ENCODE measurements at regions not wholly inside any gene's neighbourhood (a gene's known extent, or its start where the extent isn't known, plus 50 kb on each side); places are given as distances from the start of the nearest gene placed in this dataset.

DNA sequence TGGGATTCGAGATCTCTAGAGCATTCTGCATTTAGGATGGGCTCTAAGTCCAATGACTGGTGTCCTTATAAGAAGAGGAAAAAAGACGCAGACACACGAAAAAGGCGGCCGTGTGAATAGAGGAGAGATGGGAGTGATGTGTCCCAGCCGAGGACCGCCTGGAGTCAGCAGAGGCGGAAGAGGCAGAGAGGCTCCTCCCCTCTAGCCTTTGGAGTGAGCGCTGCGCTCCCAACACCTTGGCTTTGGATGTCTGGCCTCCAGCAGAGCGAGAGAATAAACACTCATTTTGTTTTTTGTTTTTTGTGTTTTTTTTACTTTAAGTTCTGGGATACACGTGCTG is 83.0 kb upstream of the RTL6 start:
- no peak overlapping the region for H3K4me3 ChIP-seq (ENCODE audit: low read length)
- no peak for DNase-seq (ENCODE audit: low read depth)
- TF ChIP-seq, protein P1, sequence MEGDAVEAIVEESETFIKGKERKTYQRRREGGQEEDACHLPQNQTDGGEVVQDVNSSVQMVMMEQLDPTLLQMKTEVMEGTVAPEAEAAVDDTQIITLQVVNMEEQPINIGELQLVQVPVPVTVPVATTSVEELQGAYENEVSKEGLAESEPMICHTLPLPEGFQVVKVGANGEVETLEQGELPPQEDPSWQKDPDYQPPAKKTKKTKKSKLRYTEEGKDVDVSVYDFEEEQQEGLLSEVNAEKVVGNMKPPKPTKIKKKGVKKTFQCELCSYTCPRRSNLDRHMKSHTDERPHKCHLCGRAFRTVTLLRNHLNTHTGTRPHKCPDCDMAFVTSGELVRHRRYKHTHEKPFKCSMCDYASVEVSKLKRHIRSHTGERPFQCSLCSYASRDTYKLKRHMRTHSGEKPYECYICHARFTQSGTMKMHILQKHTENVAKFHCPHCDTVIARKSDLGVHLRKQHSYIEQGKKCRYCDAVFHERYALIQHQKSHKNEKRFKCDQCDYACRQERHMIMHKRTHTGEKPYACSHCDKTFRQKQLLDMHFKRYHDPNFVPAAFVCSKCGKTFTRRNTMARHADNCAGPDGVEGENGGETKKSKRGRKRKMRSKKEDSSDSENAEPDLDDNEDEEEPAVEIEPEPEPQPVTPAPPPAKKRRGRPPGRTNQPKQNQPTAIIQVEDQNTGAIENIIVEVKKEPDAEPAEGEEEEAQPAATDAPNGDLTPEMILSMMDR (IDR thresholded peaks at IDR 0.05; ENCODE audit: insufficient read depth, low read depth, low read length, missing control alignments): no peak

DNA sequence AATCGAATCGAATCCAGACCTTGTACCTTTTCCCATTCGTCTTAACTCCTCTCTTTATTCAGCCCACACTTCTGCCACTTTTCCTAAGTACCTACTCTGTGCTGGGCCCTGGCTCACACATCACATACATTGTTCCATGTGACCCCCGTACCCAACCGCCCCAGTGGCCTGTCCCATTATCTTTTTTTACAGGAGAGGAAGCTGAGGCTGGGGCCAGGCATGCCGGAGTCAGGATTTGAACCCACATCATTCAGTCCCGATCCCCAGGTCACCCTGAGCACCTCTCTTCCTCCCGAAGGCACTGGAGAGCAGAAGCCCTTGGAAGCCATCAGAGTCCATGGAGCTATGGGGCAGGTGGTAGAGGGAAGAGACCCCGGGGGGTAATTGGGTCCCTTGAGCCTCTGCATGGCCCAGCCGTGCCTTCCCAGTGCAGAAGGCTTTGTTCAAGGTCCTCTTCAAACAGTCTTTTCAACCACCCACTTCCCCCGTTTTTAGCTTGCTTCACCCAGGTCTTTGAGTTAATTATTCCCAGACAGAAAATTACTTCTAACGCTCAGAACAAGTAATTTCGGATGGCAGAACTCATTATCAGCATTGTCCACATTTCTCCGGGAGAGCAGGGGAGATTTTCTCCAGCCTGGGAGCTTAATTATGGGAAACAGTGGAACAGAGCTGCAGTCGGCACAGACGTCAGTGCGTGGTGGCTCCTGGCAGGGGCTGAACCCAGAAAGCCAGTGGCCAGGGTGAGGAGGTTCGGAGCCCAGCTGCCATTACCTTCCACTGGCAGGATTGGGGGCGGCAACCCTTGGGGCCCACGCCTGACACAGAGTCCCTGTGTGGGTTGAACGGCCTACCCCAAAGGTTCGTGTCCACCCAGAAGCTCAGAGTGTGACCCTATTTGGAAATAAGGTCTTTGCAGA is 82.4 kb upstream of the RTL6 start:
- TF ChIP-seq, protein P1 (IDR thresholded peaks at IDR 0.05; ENCODE audit: insufficient read depth, low read depth, low read length, missing control alignments): no peak
- no peak for DNase-seq (ENCODE audit: low read depth)
- no peak overlapping the region for H3K4me3 ChIP-seq (ENCODE audit: low read length)

DNA sequence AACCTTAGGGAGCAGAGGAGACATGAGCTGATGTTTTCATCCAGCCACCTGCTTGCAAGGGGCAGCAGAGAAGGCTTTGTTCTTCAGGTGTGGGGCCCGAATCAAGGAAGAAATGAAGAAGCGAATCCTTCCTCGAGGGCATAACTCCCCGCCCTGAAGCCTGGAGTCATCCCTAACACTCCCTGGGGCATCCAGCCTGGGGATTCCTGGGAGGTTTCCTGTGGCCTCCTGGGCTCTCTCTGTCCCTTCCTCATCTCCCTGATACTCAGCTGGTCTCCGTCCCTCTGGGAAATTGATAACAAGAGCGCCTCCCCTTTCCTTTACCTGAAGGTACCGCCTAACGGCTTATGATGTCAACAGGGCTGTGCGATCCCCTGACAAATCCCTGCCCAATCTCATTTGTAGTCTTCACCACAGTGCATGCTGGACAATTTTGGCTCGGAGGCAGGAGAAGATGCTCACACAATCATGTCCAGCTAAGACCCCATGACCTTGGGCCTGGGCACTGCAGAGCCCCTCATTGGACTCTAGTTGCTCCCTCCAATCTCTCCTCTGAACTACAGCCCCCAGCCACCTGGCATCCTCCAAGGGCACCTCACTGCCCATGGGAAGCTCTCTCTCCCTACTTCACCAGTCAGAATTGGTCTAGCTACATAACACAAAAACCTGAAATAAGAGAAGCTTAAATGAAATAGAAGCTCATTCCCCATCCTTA is 80.6 kb upstream of the RTL6 start:
- TF ChIP-seq, protein P1 (IDR thresholded peaks at IDR 0.05; ENCODE audit: insufficient read depth, low read depth, low read length, missing control alignments): no peak
- no peak for DNase-seq (ENCODE audit: low read depth)
- H3K4me3 ChIP-seq (ENCODE audit: low read length): no peak overlapping the region

DNA sequence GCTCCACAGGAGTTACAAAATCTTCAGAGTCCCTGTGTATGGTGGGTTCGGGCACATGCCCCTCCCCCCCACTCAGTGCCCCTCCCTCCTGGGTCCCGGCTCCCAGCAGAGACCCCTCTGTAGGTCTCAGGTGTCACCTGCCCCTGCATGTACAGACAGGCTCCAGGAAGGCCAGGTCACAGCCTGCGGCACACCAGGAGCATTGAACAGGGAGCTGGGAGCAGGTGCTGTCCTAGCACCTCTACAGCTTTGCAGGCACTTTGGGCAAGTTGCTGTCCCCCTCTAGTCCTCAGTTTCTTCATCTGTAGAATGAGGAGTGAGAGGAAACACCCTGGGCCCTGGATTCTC is 80.1 kb upstream of the RTL6 start:
- TF ChIP-seq, protein P1 (IDR thresholded peaks at IDR 0.05; ENCODE audit: insufficient read depth, low read depth, low read length, missing control alignments): no peak
- no peak overlapping the region for H3K4me3 ChIP-seq (ENCODE audit: low read length)
- DNase-seq (ENCODE audit: low read depth): no peak

DNA sequence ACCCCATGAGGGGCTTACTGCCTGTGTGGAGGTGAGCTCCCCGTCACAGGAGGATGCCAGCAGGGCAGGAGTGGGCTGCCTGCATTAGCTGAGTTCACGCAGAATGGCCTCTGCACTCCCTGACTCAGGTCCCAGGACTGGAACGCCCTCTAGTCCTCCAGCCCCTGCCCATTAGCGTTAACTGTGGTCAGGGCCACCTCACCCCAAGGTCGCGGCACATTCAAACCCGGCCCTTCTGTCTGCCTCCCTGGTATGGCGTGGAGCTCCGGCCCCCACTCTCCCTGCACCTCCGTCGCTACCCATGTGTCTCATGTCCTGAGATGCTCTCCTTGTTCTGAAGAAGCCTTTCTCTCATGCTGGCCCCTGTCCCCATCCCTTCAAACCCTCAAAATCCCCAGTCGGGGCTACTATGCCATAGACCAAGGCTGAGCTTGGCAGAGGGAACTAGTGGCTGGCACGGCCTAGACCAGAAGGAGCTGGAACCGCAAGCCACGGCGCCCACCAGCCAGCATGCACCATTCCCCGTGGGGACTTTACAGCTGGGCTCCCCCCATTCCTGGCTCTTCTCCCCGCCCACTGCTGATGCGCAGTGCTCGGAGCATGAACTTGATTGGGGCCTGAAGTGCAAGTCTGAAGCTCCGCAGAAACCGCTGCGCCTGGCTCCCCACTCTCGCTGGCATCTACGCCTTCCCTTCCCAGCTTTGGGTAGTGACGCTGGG is 79.5 kb upstream of the RTL6 start:
- no peak overlapping the region for H3K4me3 ChIP-seq (ENCODE audit: low read length)
- TF ChIP-seq, protein P1 (IDR thresholded peaks at IDR 0.05; ENCODE audit: insufficient read depth, low read depth, low read length, missing control alignments): no peak
- no peak for DNase-seq (ENCODE audit: low read depth)

DNA sequence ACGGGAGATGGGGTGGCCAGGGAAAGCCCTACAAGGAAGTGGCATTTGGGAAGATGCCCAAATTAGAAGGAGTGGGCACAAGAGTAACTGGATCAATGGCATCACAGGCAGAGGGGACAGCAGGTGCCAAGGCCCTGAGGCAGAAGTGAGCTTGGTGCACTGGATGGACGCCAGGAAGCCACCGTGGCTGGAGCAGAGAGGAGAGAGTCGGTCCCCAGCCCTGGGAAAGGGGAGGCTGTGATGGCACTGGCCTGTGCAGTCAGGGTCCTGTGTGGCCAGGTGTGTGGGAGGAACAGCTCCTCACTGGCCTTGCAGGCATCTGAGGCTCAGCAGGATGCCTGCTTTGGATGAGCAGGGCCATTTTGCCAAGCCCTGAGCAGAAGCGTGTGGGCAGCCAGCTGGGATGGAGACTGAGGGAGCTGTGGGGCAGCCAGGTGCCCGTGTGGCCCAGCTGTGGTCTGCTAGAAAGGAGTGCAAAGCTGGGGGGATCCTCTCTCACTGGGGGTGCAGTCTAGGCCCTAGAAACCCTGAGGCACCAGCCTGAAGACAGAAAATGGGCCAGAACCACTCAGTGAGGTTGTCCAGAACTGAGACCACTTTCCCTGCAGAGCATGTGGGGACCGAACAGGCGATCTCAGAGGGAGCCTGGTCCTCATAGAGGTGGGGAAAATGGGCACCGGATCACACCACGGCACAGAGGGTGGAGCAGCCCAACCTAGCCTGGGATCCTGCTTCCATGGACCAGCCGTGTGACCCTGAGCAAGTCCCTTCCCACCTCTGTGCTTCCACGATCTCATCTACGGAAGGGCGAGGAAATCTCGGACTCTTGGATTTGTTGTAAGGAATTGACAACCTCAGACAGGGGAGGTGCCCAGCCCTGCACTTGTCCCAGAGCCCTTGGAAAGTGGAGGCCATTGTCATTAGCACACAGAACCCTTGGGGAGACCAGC is 78.6 kb upstream of the RTL6 start:
- no peak overlapping the region for H3K4me3 ChIP-seq (ENCODE audit: low read length)
- TF ChIP-seq, protein P1 (IDR thresholded peaks at IDR 0.05; ENCODE audit: insufficient read depth, low read depth, low read length, missing control alignments): no peak
- no peak for DNase-seq (ENCODE audit: low read depth)
